ENCODE measurements at regions not wholly inside any gene's neighbourhood (a gene's known extent, or its start where the extent isn't known, plus 50 kb on each side); places are given as distances from the start of the nearest gene placed in this dataset.

DNA sequence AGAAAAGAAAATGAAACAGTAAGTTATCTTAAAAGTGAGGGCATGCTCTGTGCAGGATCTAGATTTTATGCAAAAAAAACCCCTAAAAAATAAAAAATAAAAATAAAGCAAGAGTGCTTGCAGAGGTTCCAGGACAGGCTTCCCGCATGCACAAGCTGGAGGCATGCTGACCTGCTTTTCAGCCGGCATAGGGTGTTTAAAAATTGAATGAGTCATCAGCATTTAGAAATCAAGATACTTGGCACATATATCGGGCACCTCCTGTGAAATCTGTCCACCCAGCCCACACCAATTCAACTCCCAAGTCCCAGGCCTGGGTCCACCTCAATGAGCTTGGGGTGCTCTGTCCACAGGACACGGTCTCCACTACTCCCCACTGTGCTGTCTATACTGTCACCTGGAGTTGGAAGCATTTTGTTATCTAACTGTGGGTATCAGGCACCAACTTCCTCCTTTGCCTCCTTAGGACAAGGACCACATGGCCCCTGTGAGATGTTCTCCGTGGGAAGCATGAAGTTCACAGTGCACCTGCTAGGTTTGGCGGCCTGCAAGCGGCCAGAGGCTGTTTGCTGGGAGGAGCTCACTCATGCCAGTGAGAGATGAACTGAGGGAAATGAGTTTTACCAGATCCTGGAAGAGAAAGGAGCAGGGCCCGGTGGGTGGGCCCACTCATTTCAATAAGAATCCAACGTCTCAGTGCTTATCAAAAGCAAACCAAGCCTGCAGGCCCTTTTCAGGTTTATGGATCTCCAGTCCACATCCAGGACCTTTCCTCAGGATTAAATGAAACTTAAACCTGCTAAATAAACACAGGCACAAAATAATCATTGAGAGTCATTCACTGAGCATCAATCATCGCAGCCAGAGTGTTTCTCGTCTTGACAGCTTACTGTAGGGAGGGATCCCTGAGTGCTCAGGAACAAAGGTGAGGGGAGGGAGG is 121.1 kb downstream of the FOXA2 start:
- no peak for TF ChIP-seq POLR2A (IDR thresholded peaks at IDR 0.05)
- TF ChIP-seq, protein P1, sequence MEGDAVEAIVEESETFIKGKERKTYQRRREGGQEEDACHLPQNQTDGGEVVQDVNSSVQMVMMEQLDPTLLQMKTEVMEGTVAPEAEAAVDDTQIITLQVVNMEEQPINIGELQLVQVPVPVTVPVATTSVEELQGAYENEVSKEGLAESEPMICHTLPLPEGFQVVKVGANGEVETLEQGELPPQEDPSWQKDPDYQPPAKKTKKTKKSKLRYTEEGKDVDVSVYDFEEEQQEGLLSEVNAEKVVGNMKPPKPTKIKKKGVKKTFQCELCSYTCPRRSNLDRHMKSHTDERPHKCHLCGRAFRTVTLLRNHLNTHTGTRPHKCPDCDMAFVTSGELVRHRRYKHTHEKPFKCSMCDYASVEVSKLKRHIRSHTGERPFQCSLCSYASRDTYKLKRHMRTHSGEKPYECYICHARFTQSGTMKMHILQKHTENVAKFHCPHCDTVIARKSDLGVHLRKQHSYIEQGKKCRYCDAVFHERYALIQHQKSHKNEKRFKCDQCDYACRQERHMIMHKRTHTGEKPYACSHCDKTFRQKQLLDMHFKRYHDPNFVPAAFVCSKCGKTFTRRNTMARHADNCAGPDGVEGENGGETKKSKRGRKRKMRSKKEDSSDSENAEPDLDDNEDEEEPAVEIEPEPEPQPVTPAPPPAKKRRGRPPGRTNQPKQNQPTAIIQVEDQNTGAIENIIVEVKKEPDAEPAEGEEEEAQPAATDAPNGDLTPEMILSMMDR (IDR thresholded peaks at IDR 0.05) = no peak
- no peak for TF ChIP-seq EP300 (IDR thresholded peaks at IDR 0.05)
- TF ChIP-seq POLR2AphosphoS5 (IDR thresholded peaks at IDR 0.05) = no peak

All from stomach (tissue), 4 donors.